ENCODE measurements at regions not wholly inside any gene's neighbourhood (a gene's known extent, or its start where the extent isn't known, plus 50 kb on each side); places are given as distances from the start of the nearest gene placed in this dataset.

DNA sequence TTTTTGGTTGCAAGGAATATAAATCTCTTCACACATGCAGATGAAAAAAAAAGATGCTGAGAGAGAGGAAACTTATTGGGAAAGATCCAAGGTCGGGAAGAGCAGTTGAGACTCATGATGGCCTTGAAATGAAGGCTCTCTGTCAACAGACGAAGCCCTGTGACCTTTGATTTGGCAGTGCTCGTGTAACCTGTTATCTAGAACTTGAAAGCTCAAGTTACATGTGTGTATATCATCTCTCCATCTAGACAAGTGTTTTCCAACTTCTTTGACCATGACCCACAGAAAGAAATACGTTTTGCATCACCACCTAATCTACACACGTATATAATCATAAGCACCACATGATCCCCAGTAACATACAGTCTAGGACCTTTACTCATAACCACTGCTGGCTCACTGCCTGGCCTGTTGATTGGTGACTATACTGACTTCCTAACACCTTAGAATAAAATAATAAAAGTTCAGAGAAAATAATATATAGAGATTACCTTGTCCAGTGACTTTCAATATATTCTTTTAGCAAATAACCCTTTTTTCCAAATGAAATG is 319.0 kb upstream of the PKDCC start:
- TF ChIP-seq CHD2 (IDR thresholded peaks at IDR 0.05; ENCODE audit: borderline replicate concordance, low read depth, low read length): no peak
- TF ChIP-seq, protein P1, sequence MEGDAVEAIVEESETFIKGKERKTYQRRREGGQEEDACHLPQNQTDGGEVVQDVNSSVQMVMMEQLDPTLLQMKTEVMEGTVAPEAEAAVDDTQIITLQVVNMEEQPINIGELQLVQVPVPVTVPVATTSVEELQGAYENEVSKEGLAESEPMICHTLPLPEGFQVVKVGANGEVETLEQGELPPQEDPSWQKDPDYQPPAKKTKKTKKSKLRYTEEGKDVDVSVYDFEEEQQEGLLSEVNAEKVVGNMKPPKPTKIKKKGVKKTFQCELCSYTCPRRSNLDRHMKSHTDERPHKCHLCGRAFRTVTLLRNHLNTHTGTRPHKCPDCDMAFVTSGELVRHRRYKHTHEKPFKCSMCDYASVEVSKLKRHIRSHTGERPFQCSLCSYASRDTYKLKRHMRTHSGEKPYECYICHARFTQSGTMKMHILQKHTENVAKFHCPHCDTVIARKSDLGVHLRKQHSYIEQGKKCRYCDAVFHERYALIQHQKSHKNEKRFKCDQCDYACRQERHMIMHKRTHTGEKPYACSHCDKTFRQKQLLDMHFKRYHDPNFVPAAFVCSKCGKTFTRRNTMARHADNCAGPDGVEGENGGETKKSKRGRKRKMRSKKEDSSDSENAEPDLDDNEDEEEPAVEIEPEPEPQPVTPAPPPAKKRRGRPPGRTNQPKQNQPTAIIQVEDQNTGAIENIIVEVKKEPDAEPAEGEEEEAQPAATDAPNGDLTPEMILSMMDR (IDR thresholded peaks at IDR 0.05 in 2 of 3, conservative IDR thresholded peaks at IDR 0.05 in 1 of 3; ENCODE audit: control insufficient read depth in 2 of 3, extremely low read depth in 1 of 3, insufficient read depth in 1 of 3, low read depth in 3 of 3, low read length in 3 of 3): no peak
- no peak for TF ChIP-seq NFYB (IDR thresholded peaks at IDR 0.05; ENCODE audit: insufficient read depth, low read depth, low read length)
- TF ChIP-seq PAX8 (IDR thresholded peaks at IDR 0.05): no peak
- no peak for TF ChIP-seq SP1 (IDR thresholded peaks at IDR 0.05; ENCODE audit: low read depth, low read length)
- TF ChIP-seq ATF3 (IDR thresholded peaks at IDR 0.05; ENCODE audit: borderline replicate concordance, extremely low read depth, low read depth, low read length): no peak
- no peak for TF ChIP-seq ZNF207 (IDR thresholded peaks at IDR 0.05; ENCODE audit: borderline replicate concordance)
- no peak for TF ChIP-seq SREBF2 (IDR thresholded peaks at IDR 0.05; ENCODE audit: low read length)
- TF ChIP-seq POLR2AphosphoS5 (IDR thresholded peaks at IDR 0.05; ENCODE audit: low read length): no peak
- TF ChIP-seq TCF12 (IDR thresholded peaks at IDR 0.05; ENCODE audit: low read depth, low read length): no peak

Measured in GM12878 (cell line).